Suppressor macrophage treated with lipopolysaccharide for 1 hour (primary cell): ENCODE measurements at regions not wholly inside any gene's neighbourhood (a gene's known extent, or its start where the extent isn't known, plus 50 kb on each side); places are given as distances from the start of the nearest gene placed in this dataset.
"Not testable (repeated sequence)": the region's sequence is repeated elsewhere in the genome, so short reads cannot be mapped to it uniquely, and the experiment has no call there.

Source experiments
- DNase-seq, 3 donors: peaks; one replicate each; pipeline ENCODE4 v3.0.0-alpha.2; 2020 to 2022

DNA sequence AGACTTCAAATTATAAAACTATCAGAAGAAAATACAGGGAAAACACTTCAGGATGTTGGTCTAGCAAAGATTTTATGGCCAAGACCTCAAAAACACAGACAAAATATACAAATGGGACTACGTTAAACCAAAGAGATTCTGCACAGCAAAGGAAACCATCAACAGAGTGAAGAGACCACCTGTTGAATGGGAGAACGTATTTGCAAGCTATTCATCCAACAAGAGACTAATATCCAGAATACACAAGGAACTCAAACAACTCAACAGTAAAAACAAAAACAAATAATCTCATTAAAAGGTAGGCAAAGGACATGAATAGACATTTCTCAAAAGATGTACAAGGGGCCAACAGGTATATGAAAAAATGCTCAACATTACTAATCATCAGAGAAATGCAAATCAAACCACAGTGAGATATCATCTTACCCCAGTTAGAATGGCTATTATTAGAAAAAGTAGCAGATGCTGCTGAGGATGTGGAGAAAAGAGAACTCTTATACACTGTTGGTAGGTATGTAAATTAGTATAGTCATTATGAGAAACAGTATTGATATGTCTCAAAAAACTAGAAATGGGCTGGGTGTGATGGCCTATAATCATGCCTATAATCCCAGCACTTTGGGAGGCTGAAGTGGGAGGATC lies 112.6 kb downstream of the LRIG2 start:
- no peak for DNase-seq

DNA sequence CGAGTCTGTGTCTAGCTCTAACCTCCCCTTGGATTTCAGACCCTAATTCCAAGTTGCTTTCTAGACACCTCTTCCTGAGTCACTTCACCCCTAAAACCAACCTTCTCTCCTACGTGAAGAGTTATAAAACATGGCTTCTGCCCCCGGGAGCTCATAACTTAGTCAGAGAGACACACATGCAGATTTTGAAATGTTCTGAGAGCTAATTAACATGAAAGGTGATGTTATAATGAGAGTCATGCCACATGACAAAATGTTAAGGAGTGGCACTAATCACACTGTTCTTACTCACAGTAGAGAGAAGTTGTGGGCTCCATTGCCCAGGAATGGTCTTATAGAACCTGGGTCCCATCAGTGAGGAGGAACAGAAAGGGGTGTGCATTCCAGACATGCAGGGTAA lies 117.1 kb downstream of the LRIG2 start:
- DNase-seq = no peak

DNA sequence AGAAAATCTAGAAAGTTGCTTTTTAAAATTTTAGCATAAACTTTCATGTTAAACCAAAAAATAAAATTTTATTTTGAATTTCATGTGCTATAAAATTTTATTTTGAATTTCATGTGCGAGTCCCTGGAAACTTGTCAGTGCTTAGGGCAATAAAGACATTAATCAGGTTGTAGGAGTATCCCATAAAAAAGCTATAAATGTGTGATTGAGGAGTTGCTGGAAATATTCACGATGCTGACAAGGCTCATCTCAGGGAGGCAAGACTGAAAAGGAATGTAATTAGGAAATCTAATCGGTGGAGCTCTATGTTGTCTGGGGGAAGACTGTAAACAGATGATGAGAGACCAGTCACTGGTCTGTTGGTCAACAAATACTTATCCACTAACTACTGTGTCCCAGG lies 117.9 kb downstream of the LRIG2 start:
- DNase-seq = no peak

DNA sequence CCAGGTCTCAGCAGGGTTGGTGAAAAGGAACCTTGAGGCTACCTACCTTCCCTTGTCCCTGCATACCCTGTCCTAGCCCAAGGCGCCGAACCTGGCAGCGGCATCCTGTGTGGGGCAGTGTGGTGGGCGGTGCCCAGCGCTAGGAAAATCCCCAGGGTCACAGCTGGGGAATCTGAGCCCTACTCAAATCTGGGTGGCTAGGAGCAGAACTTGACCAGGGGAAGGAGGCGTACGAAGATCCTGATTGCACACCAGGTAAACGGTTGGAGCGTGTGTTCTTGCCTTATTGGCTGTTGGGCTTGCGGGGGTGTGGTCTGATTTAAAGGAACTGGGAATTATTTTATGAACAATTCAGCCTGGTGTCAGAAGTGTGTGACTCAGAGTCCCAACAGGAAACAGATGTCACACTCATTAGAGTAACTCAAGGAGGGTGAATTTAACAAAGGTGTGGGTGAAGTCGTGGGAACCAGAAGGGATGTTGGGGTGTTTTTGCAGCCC lies 118.6 kb downstream of the LRIG2 start:
- DNase-seq = peak; percentile 55 to 65 (median 64)

DNA sequence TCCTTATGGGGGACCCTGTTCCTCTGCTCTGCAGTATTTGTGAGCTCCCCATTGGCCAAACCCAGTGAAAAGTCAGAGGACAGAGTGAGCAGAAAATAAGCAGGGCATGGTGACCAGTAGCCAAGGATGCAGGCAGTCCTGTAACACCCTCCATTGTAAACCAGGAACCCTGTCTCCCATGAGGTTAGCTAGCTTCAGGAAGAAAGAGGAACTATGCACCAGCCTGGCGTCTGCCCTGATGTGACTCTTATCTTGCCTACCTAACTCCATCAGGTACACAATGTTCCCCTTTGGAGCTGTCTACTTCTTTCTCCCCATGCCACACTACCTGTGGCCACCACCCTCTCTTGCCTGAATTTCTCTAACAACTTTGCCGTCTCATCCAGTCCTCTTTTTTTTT lies 119.2 kb downstream of the LRIG2 start:
- peak in 1 of 3 donors; percentile 28 for DNase-seq

DNA sequence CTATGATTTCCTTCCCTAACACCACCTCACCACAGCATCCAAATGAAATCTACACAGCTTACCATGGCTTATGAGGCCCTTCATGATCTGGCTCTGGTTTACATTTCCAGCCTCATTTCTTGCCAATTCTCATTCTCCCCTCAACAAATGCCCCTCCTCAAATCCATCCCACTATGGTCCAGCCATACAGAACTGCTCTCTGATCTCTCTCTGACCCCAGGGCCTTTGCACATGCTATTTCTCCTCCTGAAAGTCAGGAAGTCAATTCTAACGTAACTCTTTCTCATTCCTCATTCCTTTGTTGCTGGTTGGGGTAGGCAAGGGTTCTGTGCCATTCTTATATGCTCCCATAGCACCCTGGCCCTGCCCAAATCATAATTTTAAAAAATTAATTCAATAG lies 120.0 kb downstream of the LRIG2 start:
- DNase-seq = no peak

DNA sequence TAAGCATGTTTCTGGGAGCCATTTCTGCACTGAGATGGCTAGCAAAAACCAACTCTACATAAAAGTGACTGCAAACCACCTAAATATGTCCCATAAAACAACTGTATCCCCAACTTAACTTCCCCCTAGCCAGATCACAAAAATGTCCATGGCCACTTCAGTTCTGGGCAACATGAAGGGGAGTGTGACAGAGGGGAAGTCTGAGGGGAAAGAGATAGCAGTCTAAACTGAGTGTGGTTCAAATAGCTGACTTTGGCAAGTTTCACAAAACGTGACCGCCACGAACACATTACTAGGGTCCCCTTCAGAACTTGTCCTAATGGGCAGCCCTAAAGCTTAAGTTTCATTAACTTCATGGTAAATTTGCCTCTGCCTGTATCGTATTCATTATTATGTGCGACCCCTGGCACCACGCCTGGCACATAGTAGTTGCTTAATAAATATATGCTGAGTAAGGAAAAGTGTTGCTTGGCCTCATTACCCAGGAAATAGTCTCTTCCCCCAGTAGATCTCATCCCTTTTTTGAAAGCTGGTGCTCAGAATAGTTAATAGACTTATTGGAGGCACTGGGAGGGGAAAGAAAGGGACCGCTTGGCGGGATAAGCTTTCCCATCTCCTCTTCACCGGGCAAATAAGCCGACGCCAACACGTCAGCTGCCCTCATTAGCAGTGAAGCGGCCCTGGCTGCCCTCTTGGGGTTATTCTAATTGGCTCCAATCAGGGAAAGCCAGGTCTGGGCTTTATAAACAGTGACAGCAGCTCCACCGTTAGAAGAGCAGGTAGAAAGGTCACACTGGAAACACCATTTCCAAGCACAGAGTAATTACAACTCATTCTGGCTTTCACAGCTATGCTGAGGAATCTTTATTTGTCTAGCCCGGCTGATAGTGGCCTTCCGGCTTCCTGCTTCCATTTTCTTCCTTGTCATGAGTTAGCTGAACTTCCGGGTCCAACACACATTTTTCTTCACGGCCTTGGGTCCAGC lies 122.1 kb downstream of the LRIG2 start:
- no peak for DNase-seq

DNA sequence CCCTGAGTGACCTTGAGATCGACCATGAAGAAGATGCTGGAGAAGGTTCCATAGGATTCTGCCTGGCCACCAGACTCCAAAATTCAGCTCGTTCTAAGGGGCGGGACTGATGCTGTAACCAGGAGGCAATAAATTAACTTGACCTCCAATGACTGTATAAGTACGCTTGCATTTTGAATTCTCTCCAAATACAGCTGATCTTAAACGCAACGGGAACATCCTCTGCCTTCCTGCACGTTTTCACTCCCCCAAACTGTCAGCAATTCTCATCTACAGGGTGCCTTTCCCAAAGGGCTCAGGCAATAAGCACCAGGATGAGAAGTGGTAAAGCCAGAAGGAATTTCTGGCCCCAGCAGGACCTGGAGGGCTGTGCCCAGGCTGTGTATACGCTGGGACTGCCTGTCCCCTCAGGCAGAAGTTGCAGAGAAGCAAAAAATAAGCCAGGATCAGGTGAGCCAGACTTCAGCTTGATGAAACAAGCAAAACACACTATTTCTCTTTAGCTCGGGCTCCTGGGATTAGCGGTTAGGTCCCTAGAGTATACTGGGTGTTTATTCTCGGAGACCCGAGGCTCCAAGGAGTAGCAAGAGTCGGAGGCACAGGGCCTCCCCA lies 124.8 kb downstream of the LRIG2 start:
- DNase-seq = no peak

DNA sequence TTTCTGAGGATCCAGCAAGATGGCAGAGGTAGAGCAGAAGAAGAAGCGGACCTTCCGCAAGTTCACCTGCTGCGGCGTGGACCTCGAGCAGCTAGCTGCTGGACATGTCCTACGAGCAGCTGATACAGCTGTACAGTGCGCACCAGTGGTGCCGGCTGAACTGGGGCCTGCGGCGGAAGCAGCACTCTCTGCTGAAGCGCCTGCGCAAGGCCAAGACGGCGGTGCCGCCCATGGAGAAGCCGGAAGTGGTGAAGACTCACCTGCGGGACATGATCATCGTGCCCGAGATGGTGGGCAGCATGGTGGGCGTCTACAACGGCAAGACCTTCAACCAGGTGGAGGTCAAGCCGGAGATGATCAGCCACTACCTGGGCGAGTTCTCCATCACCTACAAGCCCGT lies 125.8 kb downstream of the LRIG2 start:
- no peak for DNase-seq

DNA sequence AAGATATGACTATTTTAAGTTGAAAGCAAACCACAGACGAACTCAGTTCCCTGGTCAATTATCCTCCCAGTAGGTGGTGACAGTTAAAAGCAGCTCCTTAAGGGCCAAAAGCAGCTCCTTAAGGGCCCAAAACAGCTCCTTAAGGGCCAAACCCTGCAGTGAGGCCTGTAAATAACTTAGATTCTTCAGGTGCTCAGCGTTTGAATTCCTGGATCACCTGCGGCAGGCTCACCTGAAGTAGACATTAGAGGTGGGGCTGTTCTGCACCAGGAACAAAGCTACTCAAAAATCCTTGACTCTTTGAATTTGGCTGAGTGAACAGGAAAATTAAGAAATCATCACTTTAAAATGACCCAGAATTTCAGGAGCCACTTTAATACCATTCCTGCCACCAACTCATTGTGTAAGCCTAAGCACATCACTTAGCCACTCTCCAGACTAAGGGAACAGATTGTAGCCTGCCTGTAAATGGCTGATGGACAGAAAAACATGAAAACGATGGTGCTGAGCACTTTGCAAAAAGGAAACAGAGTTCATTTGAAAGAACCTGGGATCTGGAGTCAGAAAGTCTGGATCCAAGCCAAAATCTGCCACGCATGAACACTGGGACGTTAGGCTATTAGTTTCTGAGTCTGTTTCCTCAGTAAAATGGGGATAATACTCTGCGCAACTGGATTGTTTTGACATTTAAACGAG lies 126.9 kb downstream of the LRIG2 start:
- DNase-seq = no peak

DNA sequence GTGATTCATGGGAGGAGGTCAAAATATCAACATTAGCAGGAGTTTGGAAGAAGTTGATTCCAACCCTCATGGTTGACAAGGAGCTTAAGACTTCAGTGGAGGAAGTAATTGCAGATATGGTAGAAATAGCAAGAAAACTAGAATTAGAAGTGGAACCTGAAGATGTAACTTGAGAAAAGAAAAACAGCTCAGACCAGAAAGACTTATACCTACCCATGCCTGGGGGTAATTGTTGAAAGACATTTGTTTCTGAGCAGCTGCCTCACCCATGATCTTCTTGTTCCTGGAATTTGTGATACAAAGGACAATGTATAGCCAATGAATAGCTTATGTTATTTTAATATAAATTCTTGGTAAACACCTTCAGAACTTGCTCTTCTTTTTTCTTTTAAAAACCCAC lies 128.6 kb downstream of the LRIG2 start:
- no peak for DNase-seq

DNA sequence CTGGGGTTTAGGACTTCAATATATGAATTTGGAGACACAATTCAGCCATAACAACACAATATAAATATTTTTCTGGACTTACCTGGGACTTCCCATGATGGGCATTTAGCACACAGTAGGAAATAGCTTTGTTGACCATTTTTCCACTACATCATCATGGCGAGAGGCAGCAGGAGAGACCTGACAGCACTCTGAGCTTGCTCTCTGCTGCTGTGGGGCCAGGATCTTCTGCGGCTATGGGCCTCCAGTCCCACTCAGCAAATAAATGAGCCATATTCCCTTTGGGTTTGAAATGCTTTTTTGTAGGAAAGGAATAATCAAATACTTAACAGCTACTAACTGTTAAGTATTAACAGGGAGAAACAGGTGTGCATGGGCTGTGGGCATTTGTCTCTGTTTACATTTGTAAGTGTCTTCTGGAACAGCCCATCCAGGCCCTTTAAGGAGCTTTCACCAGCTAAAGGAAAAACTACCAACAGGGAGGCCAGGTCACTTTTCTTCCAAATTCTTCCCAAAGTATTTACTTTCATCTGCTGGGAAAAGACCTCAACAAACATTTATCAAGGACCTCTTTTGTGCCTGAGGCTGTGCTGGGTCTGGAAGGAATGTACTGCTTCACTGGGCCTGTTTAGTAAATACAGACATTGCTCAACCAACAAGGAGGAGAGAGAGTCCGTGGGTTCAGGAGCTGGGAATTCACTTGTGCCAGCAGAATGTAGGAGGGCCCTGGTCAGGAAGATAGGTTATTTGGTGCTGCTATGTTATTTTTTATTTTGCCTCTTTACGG lies 133.2 kb downstream of the LRIG2 start:
- DNase-seq = no peak

DNA sequence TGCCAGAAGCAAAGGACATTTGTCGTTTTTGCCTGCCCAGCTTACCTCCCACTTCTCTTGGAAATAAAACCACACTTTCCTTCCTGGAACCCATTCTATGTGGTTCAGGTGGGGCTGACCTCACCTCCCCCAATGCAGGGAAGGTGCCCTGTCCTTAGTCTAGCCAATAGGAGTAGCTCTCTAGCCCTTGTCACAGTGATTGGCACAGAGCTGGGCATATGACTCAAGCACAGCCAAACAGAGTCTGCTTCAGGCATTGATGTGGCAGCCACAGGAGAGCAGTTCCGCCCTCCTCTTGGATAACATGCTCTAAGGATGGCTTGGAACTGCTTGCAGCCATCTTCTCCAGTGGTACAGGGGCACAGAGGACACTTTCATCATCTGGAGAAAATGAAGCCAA lies 134.0 kb downstream of the LRIG2 start:
- no peak for DNase-seq

DNA sequence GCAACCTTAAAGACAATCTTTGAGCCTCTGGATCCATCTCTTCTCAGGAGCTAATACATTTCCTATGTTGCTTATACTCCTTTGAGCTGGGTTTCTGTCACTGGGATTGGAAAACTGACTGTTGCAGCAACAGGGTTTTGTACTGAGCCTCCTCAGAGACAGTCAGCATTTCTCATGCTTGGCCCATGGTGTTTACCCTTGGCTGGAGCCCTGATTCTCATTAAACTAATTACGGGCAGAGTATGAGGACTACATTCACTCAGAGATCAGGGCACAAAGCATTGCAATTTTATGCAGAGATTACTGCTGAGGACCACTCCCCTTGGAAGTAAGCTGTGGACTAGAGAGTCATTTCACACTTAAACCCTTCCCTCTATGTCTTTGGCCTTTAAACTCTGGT lies 134.5 kb downstream of the LRIG2 start:
- DNase-seq = no peak

DNA sequence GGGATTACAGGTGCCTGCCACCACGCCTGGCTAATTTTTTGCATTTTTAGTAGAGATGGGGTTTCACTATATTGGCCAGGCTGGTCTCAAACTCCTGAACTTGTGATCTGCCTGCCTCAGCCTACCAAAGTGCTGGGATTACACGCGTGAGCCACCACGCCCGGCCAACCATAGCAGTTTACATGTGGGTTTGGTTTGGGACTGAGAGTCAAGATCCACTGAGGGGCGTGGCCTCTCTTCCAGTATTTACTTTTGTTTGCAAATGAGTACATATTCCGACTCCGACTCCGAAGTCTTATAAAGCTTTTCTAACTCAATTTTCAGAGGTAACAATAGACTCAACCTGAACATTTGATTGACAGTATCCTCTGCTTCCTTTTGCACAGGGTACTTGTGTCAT lies 135.4 kb downstream of the LRIG2 start:
- DNase-seq = not testable (repeated sequence)

DNA sequence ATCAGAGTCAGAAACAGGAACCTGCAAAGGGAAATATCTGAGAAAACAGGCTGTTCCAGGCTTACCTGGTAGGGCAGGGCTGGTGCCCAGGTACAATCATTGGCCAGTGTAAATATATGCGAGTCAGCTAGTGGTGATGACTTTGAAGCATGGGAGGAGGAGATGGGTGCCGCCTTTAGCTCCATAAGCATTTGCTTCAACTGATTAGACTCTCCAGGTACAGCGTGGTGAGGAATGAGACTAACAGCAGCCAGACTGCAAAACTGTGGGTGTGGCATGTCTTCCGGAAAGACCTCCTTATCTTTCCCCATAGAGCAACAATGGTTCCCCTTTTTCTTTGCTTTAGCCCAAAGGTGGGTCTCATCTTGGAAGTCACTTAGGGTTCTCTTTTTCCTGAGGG lies 137.2 kb downstream of the LRIG2 start:
- DNase-seq = no peak

DNA sequence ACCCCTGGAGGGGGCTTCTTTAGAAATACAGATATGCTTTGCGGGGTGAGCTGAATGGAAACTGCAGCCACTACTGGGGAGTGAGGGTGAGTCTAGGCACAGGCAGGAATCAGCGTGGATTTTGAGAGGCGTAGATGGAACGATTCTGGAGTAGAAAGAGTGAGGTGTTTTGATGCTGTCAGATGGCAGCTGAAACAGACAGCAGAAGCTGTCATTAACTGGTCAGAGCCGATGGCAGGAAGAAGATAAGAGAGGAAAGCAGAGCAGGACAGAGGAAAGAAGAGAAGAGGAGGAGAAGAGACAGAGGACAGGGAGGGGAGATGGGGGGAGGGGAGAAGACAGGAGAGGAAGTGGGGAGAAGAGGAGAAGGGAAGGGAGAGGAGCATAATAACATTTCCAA lies 138.5 kb downstream of the LRIG2 start:
- no peak for DNase-seq

DNA sequence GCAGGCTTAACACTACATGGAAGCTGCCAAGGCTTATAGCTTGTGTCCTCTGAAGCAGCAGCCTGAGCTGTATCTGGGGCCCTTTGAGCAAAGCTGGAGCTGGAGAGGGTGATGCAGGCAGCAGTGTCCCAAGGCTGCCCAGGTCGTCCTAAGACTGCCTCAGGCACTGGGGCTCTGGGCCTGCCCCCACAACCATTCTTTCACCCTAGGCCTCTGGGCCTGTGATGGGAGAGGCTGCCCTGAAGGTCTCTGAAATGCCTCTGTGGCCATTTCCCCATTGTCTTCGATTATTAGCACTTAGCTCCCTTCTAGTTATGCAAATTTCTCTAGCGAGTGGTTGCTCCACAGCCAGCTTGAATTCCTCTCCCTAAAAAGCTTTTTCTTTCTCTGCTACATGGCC lies 142.0 kb downstream of the LRIG2 start:
- no peak for DNase-seq

DNA sequence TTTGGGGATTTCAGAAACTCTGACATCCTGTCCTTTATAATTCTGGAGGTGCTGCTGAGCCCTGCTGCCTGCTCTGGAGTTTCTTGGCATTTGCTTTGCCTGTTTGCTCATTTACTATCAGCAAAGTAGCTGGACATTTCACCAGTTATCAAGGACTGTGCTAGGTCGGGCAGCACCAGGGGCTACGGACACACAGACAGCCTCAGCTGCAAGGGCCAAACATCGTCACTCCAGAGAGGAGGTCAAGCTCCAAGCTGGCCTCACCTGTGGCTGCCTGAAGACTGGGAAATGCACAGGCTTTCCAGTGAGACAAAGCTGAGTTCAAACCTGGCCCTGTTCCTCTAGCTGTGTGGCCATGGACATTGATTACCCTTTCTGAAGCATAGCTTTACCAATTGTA lies 143.7 kb downstream of the LRIG2 start:
- peak in 1 of 3 donors; percentile 8 for DNase-seq

DNA sequence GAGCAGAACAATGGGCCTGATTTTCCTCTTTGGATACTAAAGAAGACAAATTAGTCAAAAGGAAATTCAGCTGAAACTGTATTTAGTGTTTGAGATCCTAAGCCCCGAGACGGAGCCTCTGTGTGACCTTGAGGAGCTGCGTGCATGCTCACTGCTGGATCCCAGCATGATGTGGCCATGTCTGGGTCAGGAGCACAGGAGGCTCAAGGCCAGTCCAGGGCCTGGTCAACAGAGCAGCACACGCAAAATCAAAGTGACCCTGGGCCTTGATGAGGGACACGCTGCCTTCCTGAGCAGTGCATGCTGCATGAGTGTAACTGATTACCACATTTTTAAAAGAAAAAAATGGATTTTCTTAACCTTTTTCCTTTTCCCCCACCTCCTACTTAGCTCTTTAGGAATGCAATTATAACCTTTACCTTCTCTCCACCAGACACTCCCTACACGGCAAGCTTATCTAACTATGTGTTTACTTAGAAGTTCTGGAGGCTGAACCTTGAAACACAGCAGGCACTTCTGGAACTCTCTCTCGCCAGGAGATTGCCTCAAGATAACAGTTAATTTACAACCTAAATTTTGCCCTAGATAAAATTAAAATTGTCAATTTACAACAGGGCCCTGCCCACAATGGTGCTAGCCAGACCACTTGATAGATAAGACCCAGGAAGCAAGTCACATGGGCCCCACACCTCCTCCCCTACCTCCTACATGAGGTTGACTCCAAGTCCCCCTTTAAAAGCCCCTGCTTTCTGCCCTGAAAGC lies 144.6 kb downstream of the LRIG2 start:
- DNase-seq = peak in 1 of 3 donors; percentile 13

DNA sequence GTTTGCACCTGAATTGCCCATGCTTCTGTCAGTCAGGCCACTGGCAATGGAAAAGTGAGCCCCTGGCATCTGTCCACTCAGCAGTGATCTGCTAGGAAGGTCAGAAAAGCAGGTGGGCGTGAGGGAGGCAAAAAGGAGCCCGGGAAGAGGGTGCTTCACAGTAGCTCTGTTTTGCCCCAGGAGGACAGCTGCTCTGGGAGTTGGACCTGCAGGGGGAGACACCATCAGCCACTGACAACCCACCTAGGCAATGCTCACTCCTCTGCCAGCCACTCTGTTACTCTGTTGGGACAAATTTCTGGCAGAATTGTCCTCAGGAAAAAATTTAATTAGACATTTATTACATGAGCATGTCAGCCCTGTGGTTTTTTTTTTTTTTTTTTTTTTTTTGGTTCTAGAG lies 146.4 kb downstream of the LRIG2 start:
- no peak for DNase-seq
